GM10248 (cell line): ENCODE measurements at regions not wholly inside any gene's neighbourhood (a gene's known extent, or its start where the extent isn't known, plus 50 kb on each side); places are given as distances from the start of the nearest gene placed in this dataset.
"Not testable (repeated sequence)": the region's sequence is repeated elsewhere in the genome, so short reads cannot be mapped to it uniquely, and the experiment has no call there.

Experiments
- CTCF ChIA-PET: fragments of 300-600 bp; sonication (Branson Sonifier 250); formaldehyde crosslinking; extraction: SDS; loops from one replicate; lab custom pipeline; 2021; ENCODE audit warnings: antibody characterized with exemption; lab: Yijun Ruan, JAX
- POLR2A ChIA-PET: fragments of 350-650 bp; sonication (Branson Sonifier 250); formaldehyde crosslinking; extraction: SDS; loops from one replicate; lab custom pipeline; 2020; ENCODE audit warnings: antibody characterized with exemption; lab: Yijun Ruan, JAX
- DNase-seq: peaks from one replicate; pipeline ENCODE4 v3.0.0; 2012; ENCODE audit errors: extremely low spot score
- TF ChIP-seq, protein P1 (sequence below): IDR thresholded peaks from 2 replicates; pipeline ENCODE4 v1.5.1; 2012; ENCODE audit warnings: mild to moderate bottlenecking, low read depth; ENCODE audit errors: extremely low read depth, missing control alignments, control extremely low read depth

DNA sequence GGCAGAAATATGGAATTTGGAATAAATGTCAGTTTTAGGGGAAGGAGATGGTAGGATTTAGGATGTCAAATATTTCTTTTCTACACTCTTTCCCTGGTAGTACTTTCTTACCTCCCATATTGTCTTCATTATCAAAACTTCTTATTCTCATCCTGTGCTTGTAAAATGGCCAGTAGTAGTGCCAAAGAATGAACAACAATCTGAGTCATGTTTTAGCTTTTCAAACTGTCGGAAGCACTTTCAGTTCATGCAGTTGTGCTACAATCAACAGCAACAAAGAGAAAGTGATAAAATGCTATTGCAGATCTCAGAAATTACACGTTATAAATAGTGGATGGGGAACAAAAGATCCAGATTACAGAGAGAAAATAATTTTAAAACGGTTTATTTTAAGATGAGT is 193.7 kb upstream of the RXFP2 start:
- TF ChIP-seq, protein P1, sequence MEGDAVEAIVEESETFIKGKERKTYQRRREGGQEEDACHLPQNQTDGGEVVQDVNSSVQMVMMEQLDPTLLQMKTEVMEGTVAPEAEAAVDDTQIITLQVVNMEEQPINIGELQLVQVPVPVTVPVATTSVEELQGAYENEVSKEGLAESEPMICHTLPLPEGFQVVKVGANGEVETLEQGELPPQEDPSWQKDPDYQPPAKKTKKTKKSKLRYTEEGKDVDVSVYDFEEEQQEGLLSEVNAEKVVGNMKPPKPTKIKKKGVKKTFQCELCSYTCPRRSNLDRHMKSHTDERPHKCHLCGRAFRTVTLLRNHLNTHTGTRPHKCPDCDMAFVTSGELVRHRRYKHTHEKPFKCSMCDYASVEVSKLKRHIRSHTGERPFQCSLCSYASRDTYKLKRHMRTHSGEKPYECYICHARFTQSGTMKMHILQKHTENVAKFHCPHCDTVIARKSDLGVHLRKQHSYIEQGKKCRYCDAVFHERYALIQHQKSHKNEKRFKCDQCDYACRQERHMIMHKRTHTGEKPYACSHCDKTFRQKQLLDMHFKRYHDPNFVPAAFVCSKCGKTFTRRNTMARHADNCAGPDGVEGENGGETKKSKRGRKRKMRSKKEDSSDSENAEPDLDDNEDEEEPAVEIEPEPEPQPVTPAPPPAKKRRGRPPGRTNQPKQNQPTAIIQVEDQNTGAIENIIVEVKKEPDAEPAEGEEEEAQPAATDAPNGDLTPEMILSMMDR: no peak
- ChIA-PET CTCF (no interaction called here), POLR2A (no interaction called here)
- no peak for DNase-seq

DNA sequence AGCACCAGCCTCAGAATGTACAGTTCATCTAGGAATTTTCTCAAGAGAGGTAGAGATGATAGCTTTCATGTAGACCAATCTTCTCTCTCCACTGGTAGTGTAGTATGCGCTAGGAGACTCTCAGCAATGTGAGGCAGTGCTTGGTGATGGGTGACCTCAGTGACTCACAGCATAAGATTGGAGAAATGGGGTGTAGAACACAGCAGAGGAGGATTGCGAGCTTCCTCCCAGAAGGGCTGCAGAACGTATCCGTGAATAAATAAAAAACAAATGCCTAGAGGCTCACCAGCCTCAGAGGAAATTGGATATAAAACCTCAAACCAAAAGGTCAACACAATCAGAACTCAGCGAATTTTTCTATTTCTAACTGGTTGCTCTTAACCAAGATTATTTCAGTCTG is 182.9 kb upstream of the RXFP2 start:
- DNase-seq: no peak
- ChIA-PET CTCF (no interaction called here), POLR2A (no interaction called here)
- TF ChIP-seq, protein P1: no peak

DNA sequence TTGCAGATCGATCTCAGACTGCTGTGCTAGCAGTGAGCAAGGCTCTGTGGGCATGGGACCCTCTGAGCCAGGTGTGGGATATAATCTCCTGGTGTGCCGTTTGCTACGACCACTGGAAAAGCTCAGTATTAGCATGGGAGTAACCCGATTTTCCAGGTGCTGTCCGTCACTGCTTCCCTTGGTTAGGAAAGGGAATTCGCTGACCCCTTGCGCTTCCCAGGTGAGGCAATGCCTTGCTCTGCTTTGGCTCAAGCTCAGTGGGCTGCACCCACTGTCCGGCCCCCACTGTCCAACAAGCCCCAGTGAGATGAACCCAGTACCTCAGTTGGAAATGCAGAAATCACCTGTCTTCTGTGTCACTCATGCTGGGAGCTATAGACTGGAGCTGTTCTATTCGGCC is 155.1 kb upstream of the RXFP2 start:
- CTCF ChIA-PET, POLR2A ChIA-PET: not testable (repeated sequence)

DNA sequence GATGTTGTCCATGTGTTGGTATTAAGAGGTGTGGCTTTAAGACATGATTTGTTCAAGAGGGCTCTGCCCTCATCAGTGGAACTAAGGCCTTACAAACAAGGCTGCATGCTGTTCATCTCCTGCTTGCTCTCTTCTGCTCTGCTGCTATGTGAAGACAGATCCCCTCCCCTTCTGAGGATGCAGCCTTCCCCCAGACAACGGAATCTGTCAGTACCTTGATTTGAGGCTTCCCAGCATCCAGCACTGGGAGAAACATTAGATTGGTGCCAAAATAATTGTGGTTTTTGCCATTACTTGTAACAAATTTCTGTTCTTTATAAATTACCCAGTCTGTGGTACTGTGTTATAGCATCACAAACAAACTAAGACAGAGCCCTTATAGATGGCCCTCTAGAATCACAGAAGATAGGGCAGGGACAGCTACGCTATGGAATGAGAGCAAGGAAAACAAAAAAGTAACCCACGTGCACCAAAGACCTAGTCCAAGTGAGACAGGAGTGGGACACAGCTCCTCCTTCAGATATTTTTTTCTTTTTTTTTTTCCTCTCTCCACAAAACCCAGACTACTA is 151.5 kb upstream of the RXFP2 start:
- TF ChIP-seq, protein P1: no peak
- no peak for DNase-seq
- ChIA-PET POLR2A (no interaction called here), CTCF (no interaction called here)

More for the DNA sequence above, 155.1 kb upstream of the RXFP2 start:
- not testable (repeated sequence) for DNase-seq

DNA sequence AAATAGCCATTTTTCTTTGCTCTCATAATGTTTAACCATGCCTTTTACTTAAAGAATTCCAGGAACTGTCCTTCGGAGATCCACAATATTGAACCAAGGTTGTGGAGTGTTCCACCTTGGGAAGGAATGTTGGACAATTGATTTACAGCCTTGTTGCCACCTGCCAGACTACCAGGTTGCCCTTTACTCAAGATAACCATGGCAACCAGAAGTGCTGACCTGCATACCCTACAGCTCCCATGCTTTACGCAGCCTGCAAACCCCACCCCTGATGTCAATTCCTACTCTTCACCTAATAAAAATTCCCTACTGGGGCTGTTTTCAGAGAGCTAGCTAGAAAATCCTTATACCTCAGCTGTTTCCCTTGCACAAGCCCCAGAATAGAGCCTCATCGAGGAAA is 151.0 kb upstream of the RXFP2 start:
- DNase-seq: no peak
- ChIA-PET CTCF (no interaction called here), POLR2A (no interaction called here)
- TF ChIP-seq, protein P1: no peak

DNA sequence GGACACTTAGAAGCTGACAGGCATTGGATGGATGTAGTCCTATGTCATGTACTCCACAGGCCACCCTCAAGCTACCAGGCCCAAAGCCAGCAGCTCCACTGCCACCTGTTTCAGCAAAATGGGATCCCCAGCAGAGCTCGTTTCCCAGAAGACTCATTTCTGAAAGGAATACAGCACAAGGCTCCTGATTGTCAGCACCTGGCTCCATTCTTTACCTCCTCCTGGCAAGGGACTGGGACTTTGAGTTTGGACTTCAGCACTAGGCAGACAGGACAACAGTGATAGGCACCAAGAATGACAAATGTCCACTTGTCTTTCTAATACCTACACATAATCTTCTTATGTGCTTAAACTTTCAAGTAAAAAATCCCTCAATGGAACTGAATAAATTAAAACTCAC is 150.4 kb upstream of the RXFP2 start:
- TF ChIP-seq, protein P1: no peak
- ChIA-PET POLR2A (no interaction called here), CTCF (no interaction called here)
- DNase-seq: no peak

DNA sequence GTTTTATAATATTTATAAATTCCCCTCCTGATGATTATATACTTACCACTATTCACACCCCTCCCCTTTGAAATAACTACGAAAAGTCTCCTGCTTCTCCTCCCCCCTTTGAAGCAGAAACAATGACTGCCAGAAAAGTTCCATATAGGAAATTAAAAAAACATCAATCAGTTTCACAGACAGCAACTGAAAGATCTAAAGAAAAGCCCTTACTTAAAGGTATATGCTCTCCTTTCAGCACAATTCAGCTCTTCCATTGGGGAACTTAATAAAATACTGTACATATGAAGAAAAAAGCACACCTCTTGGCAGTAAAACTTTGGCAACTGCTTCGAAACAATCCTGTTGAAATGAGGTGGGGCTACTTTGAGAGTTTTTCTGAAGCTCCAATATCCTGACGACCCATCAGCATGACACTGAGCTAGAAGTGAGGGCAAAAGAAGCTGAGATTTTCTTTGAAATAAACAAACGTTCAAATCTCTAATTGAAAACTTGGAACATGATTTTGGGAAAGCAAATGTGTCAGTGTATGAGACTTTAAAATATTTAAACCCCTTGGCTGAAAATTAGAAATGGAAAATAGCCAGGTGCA is 147.6 kb upstream of the RXFP2 start:
- POLR2A ChIA-PET: no interaction called here
- CTCF ChIA-PET: no interaction called here
- TF ChIP-seq, protein P1: no peak
- no peak for DNase-seq
